ENCODE measurements at regions not wholly inside any gene's neighbourhood (a gene's known extent, or its start where the extent isn't known, plus 50 kb on each side); places are given as distances from the start of the nearest gene placed in this dataset.

DNA sequence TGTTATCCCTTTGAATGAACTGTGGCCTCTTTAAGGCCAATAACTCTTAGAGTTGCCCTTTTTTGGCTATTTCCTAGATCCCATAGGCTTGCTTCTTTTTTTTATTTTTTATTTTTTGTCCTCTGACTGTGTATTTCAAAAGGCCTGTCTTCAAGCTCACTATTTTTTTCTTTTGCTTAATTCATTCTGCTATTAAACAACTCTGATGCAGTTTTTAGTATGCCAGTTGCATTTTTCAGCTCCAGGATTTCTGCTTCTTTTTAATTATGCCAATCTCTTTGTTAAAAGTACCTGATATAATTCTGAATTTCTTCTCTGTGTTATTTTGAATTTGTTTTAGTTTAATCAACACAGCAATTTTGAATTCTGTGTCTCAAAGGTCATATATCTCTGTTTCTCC is 912.1 kb downstream of the PLOD2 start:
- TF ChIP-seq POLR2A (IDR thresholded peaks at IDR 0.05), result no peak
- TF ChIP-seq, protein P1, sequence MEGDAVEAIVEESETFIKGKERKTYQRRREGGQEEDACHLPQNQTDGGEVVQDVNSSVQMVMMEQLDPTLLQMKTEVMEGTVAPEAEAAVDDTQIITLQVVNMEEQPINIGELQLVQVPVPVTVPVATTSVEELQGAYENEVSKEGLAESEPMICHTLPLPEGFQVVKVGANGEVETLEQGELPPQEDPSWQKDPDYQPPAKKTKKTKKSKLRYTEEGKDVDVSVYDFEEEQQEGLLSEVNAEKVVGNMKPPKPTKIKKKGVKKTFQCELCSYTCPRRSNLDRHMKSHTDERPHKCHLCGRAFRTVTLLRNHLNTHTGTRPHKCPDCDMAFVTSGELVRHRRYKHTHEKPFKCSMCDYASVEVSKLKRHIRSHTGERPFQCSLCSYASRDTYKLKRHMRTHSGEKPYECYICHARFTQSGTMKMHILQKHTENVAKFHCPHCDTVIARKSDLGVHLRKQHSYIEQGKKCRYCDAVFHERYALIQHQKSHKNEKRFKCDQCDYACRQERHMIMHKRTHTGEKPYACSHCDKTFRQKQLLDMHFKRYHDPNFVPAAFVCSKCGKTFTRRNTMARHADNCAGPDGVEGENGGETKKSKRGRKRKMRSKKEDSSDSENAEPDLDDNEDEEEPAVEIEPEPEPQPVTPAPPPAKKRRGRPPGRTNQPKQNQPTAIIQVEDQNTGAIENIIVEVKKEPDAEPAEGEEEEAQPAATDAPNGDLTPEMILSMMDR (IDR thresholded peaks at IDR 0.05), result no peak

Measured in lower leg skin (tissue), 3 donors.